ENCODE measurements at regions not wholly inside any gene's neighbourhood (a gene's known extent, or its start where the extent isn't known, plus 50 kb on each side); places are given as distances from the start of the nearest gene placed in this dataset.

- TF ChIP-seq CTCF (IDR thresholded peaks at IDR 0.05): no peak
- TF ChIP-seq EP300 (IDR thresholded peaks at IDR 0.05): no peak
Observed at GRCh38 chr6:51384736-51385135, 566.1 kb downstream of the TFAP2B start.
